Endothelial cell of umbilical vein (primary cell): ENCODE measurements at regions not wholly inside any gene's neighbourhood (a gene's known extent, or its start where the extent isn't known, plus 50 kb on each side); places are given as distances from the start of the nearest gene placed in this dataset.

Experiments
- CTCF ChIP-seq, 2 donors: IDR thresholded peaks; 1 replicate in 1 of 2; 2 replicates in 1 of 2; pipeline ENCODE4 v1.5.1; 2011; ENCODE audit warnings: low read length in 2 of 2, mild to moderate bottlenecking in 2 of 2, moderate library complexity in 2 of 2, control low read depth in 1 of 2, inconsistent platforms in 1 of 2, low read depth in 1 of 2; ENCODE audit not compliant: insufficient read depth in 1 of 2; ENCODE audit errors: extremely low read depth in 1 of 2
- GATA2 ChIP-seq: IDR thresholded peaks from 2 replicates; pipeline ENCODE4 v1.7.0; 2011; ENCODE audit warnings: low read depth, mild to moderate bottlenecking, moderate library complexity, mixed read lengths, low read length; ENCODE audit not compliant: insufficient read length, insufficient read depth
- MYC ChIP-seq: IDR thresholded peaks from one replicate; pipeline ENCODE4 v1.6.1; 2011; ENCODE audit warnings: mild to moderate bottlenecking, low read depth, low read length
- POLR2A ChIP-seq: IDR thresholded peaks from 2 replicates; pipeline ENCODE4 v1.6.1; 2012; ENCODE audit warnings: low read depth, mild to moderate bottlenecking, control low read depth, low read length
- POLR2AphosphoS5 ChIP-seq: IDR thresholded peaks from 2 replicates; pipeline ENCODE4 v1.6.1; 2012; ENCODE audit warnings: low read depth, mild to moderate bottlenecking, control low read depth, low read length, moderate library complexity; ENCODE audit not compliant: insufficient read depth
- TF ChIP-seq, protein P1 (sequence below): IDR thresholded peaks from 2 replicates; pipeline ENCODE4 v1.6.1; 2011; ENCODE audit not compliant: insufficient read depth, insufficient read length

GRCh38 chr2:2727876-2728511 is 396.9 kb upstream of the MYT1L start:
- TF ChIP-seq POLR2AphosphoS5 = no peak
- no peak for TF ChIP-seq CTCF (IDR thresholded peaks at IDR 0.05; ENCODE audit: extremely low read depth in 1 of 2, insufficient read depth in 1 of 2, low read depth in 1 of 2, low read length in 2 of 2)
- no peak for TF ChIP-seq POLR2A
- no peak for TF ChIP-seq MYC
- TF ChIP-seq, protein P1, sequence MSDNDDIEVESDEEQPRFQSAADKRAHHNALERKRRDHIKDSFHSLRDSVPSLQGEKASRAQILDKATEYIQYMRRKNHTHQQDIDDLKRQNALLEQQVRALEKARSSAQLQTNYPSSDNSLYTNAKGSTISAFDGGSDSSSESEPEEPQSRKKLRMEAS = no peak
- TF ChIP-seq GATA2 = no peak
